ENCODE measurements at regions not wholly inside any gene's neighbourhood (a gene's known extent, or its start where the extent isn't known, plus 50 kb on each side); places are given as distances from the start of the nearest gene placed in this dataset.
A peak's percentile ranks its signal among the peaks of the same experiment; 100 is the strongest.

GRCh38 chr11:92557879-92558278 is 333.3 kb downstream of the FAT3 start:
- no peak overlapping the region for H3K4me3 Mint-ChIP-seq
- no peak for DNase-seq (ENCODE audit: low spot score)
- H3K27ac Mint-ChIP-seq: no peak overlapping the region
- Histone ChIP-seq H3K4me1 (no peaks in the 10 kb centered on the region), H3K4me3 (no peak overlapping the region), H3K9ac (no peak overlapping the region), H3K36me3 (no peaks in the 10 kb centered on the region), H3F3A (ENCODE audit: low read depth) (no peaks in the 10 kb centered on the region), H3K4me2 (no peak overlapping the region), H3K9me3 (ENCODE audit: low read depth) (no peaks in the 10 kb centered on the region), H3K27ac (no peak overlapping the region), H3K27me3 (no peaks in the 10 kb centered on the region), H3K79me2 (ENCODE audit: low read depth) (no peaks in the 10 kb centered on the region), H4K20me1 (ENCODE audit: low read depth) (no peaks in the 10 kb centered on the region), H2AFZ (replicated peaks) (no peak overlapping the region)
- no peaks in the 10 kb centered on the region for H3K27me3 Mint-ChIP-seq (ENCODE audit: insufficient read depth, low read depth)
- no peaks in the 10 kb centered on the region for H3K36me3 Mint-ChIP-seq
- no peak for TF ChIP-seq EZH2 (IDR thresholded peaks at IDR 0.05)
- no peak for TF ChIP-seq EZH2phosphoT487 (IDR thresholded peaks at IDR 0.05)
- no peak for TF ChIP-seq CTCF (IDR thresholded peaks at IDR 0.05)
- no peaks in the 10 kb centered on the region for H3K9me3 Mint-ChIP-seq
- H3K4me1 Mint-ChIP-seq: peaks cover 11% of the 10 kb centered on the region

- no peaks in the 10 kb centered on the region for H3K9me3 Mint-ChIP-seq
- H3K4me3 Mint-ChIP-seq: no peak overlapping the region
- Histone ChIP-seq H3K4me2 (no peak overlapping the region), H3K9ac (no peak overlapping the region), H2AFZ (replicated peaks) (no peak overlapping the region), H3K27ac (no peak overlapping the region), H3K4me1 (no peaks in the 10 kb centered on the region), H3K36me3 (no peaks in the 10 kb centered on the region), H4K20me1 (ENCODE audit: low read depth) (no peaks in the 10 kb centered on the region), H3K79me2 (ENCODE audit: low read depth) (no peaks in the 10 kb centered on the region), H3F3A (ENCODE audit: low read depth) (no peaks in the 10 kb centered on the region), H3K4me3 (no peak overlapping the region), H3K9me3 (ENCODE audit: low read depth) (no peaks in the 10 kb centered on the region), H3K27me3 (no peaks in the 10 kb centered on the region)
- no peaks in the 10 kb centered on the region for H3K36me3 Mint-ChIP-seq
- DNase-seq (ENCODE audit: low spot score): no peak
- no peaks in the 10 kb centered on the region for H3K27me3 Mint-ChIP-seq (ENCODE audit: insufficient read depth, low read depth)
- TF ChIP-seq EZH2phosphoT487 (IDR thresholded peaks at IDR 0.05) (no peak), CTCF (IDR thresholded peaks at IDR 0.05) (no peak), EZH2 (IDR thresholded peaks at IDR 0.05) (no peak)
- no peak overlapping the region for H3K27ac Mint-ChIP-seq
- peaks cover 11% of the 10 kb centered on the region for H3K4me1 Mint-ChIP-seq
Measured at GRCh38 chr11:92558323-92558722, 333.7 kb downstream of the FAT3 start.

GRCh38 chr11:92569726-92570125 is 345.1 kb downstream of the FAT3 start:
- Mint-ChIP-seq H3K27me3 (ENCODE audit: insufficient read depth, low read depth) (peaks cover 4% of the 10 kb centered on the region), H3K27ac (peak overlapping the region; percentile 89), H3K9me3 (peaks cover 3% of the 10 kb centered on the region), H3K4me1 (peaks cover 4% of the 10 kb centered on the region), H3K36me3 (no peaks in the 10 kb centered on the region), H3K4me3 (no peak overlapping the region)
- Histone ChIP-seq H3K27ac (no peak overlapping the region), H3K4me2 (no peak overlapping the region), H3K36me3 (no peaks in the 10 kb centered on the region), H3K4me3 (no peak overlapping the region), H3K4me1 (no peaks in the 10 kb centered on the region), H2AFZ (replicated peaks) (no peak overlapping the region), H3F3A (ENCODE audit: low read depth) (no peaks in the 10 kb centered on the region), H4K20me1 (ENCODE audit: low read depth) (no peaks in the 10 kb centered on the region), H3K9me3 (ENCODE audit: low read depth) (no peaks in the 10 kb centered on the region), H3K9ac (no peak overlapping the region), H3K79me2 (ENCODE audit: low read depth) (no peaks in the 10 kb centered on the region), H3K27me3 (no peaks in the 10 kb centered on the region)
- TF ChIP-seq EZH2 (IDR thresholded peaks at IDR 0.05): no peak
- no peak for TF ChIP-seq CTCF (IDR thresholded peaks at IDR 0.05)
- no peak for TF ChIP-seq EZH2phosphoT487 (IDR thresholded peaks at IDR 0.05)
- DNase-seq (ENCODE audit: low spot score): no peak
